SK-N-SH treated with all-trans-retinoic acid at 6 μM for 48 hours (cell line): ENCODE measurements at regions not wholly inside any gene's neighbourhood (a gene's known extent, or its start where the extent isn't known, plus 50 kb on each side); places are given as distances from the start of the nearest gene placed in this dataset.

Experiments
- ARNTL ChIP-seq: fragments of 450-650 bp; formaldehyde crosslinking; IDR thresholded peaks from 2 replicates; pipeline ENCODE4 v1.5.0; 2020; ENCODE audit warnings: low read depth, mild to moderate bottlenecking, moderate library complexity, borderline replicate concordance
- CSDC2 ChIP-seq: fragments of 250-450 bp; sonication (Bioruptor Pico); IDR thresholded peaks from 2 replicates; pipeline ENCODE4 v1.5.0; 2020; ENCODE audit warnings: mild to moderate bottlenecking, moderate library complexity
- OSR1 ChIP-seq: fragments of 250-450 bp; sonication (Bioruptor Pico); IDR thresholded peaks from 2 replicates; pipeline ENCODE4 v1.8.0; 2022; ENCODE audit warnings: moderate library complexity, mild to moderate bottlenecking, inconsistent platforms
- PPARA ChIP-seq: fragments of 250-450 bp; sonication (Bioruptor Pico); IDR thresholded peaks from 2 replicates; pipeline ENCODE4 v1.5.0; 2020; ENCODE audit warnings: mild to moderate bottlenecking, borderline replicate concordance
- RARB ChIP-seq: fragments of 250-450 bp; sonication (Bioruptor Pico); IDR thresholded peaks from 2 replicates; pipeline ENCODE4 v1.8.0; 2021; ENCODE audit warnings: mild to moderate bottlenecking, moderate library complexity
- SNAI2 ChIP-seq: fragments of 250-450 bp; sonication (Bioruptor Pico); IDR thresholded peaks from 2 replicates; pipeline ENCODE4 v1.5.0; 2020; ENCODE audit warnings: mild to moderate bottlenecking, moderate library complexity
- TOX ChIP-seq: fragments of 250-450 bp; sonication (Bioruptor Pico); IDR thresholded peaks from 2 replicates; pipeline ENCODE4 v1.8.0; 2021; ENCODE audit warnings: mild to moderate bottlenecking, moderate library complexity, borderline replicate concordance
- ZFP3 ChIP-seq: fragments of 250-450 bp; sonication (Bioruptor Pico); IDR thresholded peaks from 2 replicates; pipeline ENCODE4 v1.5.0; 2020; ENCODE audit warnings: mild to moderate bottlenecking, moderate library complexity
- ZNF8 ChIP-seq: fragments of 450-650 bp; formaldehyde crosslinking; IDR thresholded peaks from 2 replicates; pipeline ENCODE4 v1.5.0; 2020; ENCODE audit warnings: mild to moderate bottlenecking, moderate library complexity
- TF ChIP-seq, protein P1 (sequence below): fragments of 250-450 bp; sonication (Bioruptor Pico); IDR thresholded peaks from 2 replicates; pipeline ENCODE4 v1.5.0; 2020; ENCODE audit warnings: mild to moderate bottlenecking, moderate library complexity
- TF ChIP-seq, protein P2 (sequence below): fragments of 250-450 bp; sonication (Bioruptor Pico); IDR thresholded peaks from 2 replicates; pipeline ENCODE4 v1.5.1; 2020; ENCODE audit warnings: low read depth, mild to moderate bottlenecking, moderate library complexity
- TF ChIP-seq, protein P3 (sequence below): fragments of 250-450 bp; sonication (Bioruptor Pico); IDR thresholded peaks from 2 replicates; pipeline ENCODE4 v1.8.0; 2020; ENCODE audit warnings: mild to moderate bottlenecking, moderate library complexity, borderline replicate concordance

DNA sequence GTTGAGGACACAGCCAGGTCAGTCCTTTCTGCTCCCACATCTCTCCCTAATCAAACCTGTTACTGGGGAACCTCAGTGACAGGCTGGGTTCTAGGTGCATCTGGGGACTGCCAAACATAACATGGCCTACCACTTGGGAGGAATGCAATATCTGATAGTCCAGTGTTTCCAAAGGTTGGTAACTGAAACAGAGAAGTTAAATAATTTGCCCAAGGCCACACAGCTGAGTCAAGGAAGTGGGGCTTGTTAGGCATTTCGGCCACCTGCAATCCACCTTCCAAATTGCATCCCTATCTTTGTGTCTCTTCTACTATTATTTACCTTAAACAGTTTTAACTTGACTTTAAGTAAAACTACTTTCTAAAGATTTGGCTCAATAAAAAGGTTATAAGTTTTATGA is 731.3 kb downstream of the UQCRFS1 start:
- TF ChIP-seq PPARA (CRISPR knock-in tag) (no peak), ZNF8 (CRISPR knock-in tag) (no peak), RARB (CRISPR knock-in tag) (no peak), OSR1 (CRISPR knock-in tag) (no peak), ZFP3 (no peak), TOX (CRISPR knock-in tag) (no peak), CSDC2 (no peak), SNAI2 (CRISPR knock-in tag) (no peak), ARNTL (CRISPR knock-in tag) (no peak)
- TF ChIP-seq, protein P1, sequence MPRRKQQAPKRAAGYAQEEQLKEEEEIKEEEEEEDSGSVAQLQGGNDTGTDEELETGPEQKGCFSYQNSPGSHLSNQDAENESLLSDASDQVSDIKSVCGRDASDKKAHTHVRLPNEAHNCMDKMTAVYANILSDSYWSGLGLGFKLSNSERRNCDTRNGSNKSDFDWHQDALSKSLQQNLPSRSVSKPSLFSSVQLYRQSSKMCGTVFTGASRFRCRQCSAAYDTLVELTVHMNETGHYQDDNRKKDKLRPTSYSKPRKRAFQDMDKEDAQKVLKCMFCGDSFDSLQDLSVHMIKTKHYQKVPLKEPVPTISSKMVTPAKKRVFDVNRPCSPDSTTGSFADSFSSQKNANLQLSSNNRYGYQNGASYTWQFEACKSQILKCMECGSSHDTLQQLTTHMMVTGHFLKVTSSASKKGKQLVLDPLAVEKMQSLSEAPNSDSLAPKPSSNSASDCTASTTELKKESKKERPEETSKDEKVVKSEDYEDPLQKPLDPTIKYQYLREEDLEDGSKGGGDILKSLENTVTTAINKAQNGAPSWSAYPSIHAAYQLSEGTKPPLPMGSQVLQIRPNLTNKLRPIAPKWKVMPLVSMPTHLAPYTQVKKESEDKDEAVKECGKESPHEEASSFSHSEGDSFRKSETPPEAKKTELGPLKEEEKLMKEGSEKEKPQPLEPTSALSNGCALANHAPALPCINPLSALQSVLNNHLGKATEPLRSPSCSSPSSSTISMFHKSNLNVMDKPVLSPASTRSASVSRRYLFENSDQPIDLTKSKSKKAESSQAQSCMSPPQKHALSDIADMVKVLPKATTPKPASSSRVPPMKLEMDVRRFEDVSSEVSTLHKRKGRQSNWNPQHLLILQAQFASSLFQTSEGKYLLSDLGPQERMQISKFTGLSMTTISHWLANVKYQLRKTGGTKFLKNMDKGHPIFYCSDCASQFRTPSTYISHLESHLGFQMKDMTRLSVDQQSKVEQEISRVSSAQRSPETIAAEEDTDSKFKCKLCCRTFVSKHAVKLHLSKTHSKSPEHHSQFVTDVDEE (CRISPR knock-in tag) = no peak
- TF ChIP-seq, protein P2, sequence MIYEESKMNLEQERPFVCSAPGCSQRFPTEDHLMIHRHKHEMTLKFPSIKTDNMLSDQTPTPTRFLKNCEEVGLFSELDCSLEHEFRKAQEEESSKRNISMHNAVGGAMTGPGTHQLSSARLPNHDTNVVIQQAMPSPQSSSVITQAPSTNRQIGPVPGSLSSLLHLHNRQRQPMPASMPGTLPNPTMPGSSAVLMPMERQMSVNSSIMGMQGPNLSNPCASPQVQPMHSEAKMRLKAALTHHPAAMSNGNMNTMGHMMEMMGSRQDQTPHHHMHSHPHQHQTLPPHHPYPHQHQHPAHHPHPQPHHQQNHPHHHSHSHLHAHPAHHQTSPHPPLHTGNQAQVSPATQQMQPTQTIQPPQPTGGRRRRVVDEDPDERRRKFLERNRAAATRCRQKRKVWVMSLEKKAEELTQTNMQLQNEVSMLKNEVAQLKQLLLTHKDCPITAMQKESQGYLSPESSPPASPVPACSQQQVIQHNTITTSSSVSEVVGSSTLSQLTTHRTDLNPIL = no peak
- TF ChIP-seq, protein P3, sequence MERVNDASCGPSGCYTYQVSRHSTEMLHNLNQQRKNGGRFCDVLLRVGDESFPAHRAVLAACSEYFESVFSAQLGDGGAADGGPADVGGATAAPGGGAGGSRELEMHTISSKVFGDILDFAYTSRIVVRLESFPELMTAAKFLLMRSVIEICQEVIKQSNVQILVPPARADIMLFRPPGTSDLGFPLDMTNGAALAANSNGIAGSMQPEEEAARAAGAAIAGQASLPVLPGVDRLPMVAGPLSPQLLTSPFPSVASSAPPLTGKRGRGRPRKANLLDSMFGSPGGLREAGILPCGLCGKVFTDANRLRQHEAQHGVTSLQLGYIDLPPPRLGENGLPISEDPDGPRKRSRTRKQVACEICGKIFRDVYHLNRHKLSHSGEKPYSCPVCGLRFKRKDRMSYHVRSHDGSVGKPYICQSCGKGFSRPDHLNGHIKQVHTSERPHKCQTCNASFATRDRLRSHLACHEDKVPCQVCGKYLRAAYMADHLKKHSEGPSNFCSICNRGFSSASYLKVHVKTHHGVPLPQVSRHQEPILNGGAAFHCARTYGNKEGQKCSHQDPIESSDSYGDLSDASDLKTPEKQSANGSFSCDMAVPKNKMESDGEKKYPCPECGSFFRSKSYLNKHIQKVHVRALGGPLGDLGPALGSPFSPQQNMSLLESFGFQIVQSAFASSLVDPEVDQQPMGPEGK (CRISPR knock-in tag) = no peak
